DMS53 treated with DMSO at 0.1 percent for 48 hours (cell line): ENCODE measurements at regions not wholly inside any gene's neighbourhood (a gene's known extent, or its start where the extent isn't known, plus 50 kb on each side); places are given as distances from the start of the nearest gene placed in this dataset.

ENCODE experiments used
- DNase-seq: peaks from one replicate; lab custom pipeline; 2025; ENCODE audit not compliant: unreplicated experiment; lab: John Stamatoyannopoulos, UW

DNA sequence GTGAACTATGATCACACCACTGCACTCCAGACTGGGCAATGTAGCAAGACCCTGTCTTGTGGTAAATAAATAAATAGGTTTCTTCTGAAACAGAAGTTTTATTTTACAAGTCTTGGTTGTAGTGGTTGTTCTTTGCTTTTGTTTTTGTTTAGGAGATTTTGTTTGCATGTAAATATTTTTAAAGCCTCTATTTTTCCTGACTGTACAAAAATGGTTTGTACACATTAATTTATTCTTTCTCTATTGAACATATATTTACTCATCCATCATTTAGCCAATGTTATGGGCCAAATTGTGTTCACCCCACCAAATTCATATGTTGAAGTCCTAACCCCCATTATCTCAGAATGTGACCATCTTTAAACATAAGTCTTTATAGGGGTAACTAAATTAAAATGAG, 580.1 kb downstream of the EPHA4 start:
- no peak for DNase-seq

DNA sequence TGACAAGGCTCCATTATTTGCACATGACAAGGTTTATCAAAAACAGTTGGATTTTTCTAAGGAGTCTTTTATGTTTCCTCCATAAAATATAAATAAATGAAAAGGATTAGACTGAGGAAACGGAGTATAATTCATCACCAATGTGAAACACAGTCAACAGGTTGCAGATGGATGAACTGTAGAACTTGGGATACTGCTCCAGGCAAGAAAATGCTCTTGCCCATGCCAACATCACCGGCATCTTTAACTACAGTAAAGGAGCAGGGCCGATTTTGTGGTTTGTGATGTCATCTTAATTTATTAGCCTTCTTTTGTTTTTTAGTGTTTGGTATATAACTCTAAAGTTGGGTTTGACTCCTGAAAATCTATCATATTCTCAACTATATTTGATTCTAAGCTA, 577.3 kb downstream of the EPHA4 start:
- DNase-seq: no peak

GRCh38 chr2:220995581-220995980, 576.5 kb downstream of the EPHA4 start:
- DNase-seq: no peak

DNA sequence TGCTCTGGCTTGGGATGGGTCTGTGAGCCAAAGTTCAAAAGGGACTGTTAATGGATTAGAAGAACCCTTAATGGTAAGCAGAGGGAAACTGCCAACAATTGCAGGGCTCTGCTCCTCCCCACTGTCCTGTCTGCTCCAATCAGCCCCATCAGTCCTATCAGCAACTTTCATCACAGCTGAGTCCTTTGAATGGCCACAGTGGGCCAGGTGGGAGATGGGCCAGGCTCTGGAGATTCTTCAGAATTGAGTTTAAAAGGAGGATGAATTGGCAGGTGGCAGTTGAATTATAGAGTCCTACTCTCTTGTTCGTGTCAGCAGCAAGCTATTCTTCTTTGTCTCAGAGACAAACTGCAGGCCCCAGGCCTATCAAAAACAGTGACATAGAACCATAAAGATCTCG, 573.9 kb downstream of the EPHA4 start:
- no peak for DNase-seq

DNA sequence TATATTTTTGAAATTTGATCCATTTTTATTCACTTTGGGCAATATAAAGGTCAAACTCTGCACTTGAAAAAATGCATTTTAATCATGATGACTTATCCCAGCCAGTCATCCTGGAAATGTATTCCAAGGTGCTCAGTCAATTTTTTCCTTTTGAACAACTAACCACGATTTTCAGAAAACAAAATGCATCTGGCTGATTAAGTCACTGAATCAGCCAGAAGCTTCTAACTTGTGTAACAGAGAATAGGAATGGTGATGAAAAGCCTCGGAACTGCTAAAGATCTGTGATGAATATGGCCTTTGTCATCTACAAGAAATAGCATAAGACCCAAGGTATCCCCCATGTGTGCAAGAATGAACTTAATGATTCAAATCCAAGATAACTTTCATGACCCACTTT, 572.7 kb downstream of the EPHA4 start:
- no peak for DNase-seq

- no peak for DNase-seq
Observed at GRCh38 chr2:221001381-221001801, 570.7 kb downstream of the EPHA4 start.

GRCh38 chr2:221002101-221002685, 569.9 kb downstream of the EPHA4 start:
- no peak for DNase-seq

GRCh38 chr2:221005338-221005737, 566.8 kb downstream of the EPHA4 start:
- DNase-seq: no peak

DNA sequence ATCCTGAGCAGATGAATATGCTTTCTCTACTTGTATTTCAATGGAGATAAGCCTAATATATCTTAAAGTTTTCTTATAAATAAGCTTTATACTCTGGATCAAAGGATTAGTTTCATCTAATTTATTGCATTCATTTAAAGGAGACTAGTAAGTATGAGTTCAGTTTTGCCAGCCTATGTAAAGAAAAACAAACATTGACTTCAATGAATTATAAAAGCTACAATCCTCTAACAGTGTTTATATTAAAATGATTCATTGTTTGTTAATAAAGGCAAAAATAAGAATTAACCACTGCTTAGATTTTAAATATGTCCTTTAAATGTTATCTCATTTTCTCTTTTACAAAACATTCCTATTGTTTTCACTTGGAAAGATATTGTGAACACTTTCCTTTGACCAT, 566.0 kb downstream of the EPHA4 start:
- no peak for DNase-seq

- DNase-seq: no peak
Observed at GRCh38 chr2:221016551-221016950, 555.6 kb downstream of the EPHA4 start.

DNA sequence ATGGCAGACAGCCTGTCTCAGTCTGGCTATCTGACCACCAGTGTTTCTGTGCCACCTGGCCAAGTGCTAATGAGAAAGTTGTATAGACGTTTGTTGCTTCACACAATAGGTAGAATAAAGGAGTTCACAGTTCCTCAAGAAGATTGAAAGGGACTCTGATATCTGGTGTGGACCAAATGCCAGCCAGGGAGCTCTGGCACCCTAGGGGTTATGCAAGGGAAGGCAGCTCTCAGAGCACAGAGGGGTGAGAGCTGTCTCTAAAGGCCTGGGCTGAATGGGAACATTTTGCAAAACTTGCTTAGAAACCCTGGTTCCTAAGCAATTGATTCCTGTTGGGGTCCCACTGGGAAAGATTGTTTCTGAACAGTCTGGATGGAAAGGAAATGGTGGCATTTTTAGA, 553.8 kb downstream of the EPHA4 start:
- no peak for DNase-seq

GRCh38 chr2:221019668-221020067, 552.4 kb downstream of the EPHA4 start:
- no peak for DNase-seq

GRCh38 chr2:221022554-221022953, 549.5 kb downstream of the EPHA4 start:
- DNase-seq: no peak

DNA sequence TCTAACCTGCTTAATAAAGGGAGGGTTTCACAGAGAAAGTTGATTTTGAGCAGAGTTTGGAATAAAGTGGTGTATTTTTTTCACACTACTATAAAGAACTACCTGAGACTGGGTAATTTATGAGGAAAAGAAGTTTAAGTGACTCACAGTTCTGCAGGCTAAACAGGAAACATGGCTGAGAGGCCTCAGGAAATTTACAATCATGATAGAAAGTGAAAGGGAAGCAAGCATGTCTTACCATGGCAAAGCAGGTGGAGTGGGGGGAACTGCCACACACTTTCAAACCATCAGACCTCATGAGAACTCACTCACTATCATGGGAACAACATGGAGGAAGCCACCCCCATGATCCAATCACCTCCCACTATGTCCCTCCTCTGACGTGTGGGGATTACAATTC, 546.7 kb downstream of the EPHA4 start:
- no peak for DNase-seq

DNA sequence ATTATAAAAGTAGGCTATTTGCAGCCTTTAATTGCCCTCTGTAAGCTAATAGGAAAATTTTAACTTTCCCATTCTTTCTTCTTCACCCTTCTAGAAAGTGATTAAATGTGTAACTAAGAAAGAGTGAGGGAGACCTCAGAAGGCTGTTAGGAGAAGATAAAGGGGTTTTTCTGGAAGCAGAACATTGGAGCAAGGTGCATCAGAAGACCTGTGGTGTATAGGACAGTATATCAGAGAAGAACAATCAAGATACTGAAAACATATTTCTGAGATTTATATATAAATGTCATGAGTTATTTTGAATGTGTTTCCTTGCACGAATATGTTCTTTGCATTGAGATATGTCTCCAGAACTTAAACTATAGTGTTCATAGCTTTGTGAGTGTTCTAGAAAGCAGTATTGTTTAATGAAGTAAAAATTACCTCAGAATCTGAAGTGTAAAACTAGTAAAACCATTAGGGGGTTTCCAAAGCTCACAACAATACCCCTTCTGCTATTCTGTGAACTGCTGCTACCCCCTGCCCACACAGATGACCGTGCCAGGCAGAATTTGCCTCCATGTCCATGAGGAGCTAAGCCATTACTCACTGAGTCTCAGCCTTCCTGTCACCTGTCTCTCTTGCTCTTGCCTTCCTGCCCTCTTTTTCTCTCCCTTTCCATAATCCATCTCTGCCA, 537.9 kb downstream of the EPHA4 start:
- DNase-seq: no peak

GRCh38 chr2:221034973-221035372, 537.1 kb downstream of the EPHA4 start:
- DNase-seq: no peak

- DNase-seq: no peak
Observed at GRCh38 chr2:221042926-221043325, 529.2 kb downstream of the EPHA4 start.

DNA sequence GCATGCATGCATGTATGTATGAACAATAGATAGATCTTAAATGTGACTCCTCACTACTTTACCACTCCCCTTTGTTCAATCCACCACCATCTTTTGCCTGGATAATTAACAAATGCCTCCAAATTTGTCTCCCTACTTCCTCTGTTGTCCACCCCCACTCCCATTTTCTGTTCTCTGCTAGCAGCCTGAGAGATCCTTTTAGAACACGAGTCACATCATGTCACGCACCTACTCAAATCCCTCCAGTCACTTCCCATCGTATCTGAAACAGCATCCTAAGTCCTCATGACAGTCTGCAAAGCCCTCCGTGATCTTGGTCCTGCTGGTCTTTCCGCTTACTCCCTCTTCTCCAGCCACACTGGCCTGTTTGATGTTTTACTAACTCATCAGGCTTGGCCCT, 527.3 kb downstream of the EPHA4 start:
- no peak for DNase-seq

GRCh38 chr2:221050020-221050795, 521.9 kb downstream of the EPHA4 start:
- no peak for DNase-seq

DNA sequence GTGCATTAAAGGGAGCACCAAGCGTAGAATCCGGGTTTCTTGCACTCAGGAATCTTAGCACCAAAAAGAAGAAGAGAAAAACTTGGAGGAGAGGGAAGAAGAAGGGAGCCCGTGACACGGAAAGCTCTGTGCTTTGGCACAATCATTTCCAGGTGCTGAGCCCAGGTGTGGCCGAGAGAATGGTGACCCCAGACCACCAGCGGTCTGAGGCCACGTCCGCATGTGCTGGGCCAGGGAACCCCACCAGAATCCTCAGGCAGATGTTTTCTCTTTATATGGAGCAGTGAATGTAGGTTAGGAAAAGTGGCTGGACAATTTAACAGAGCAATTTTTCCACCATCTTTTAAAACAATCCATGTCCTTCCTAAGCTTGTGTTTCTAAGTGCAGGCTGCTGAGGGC, 520.9 kb downstream of the EPHA4 start:
- no peak for DNase-seq

DNA sequence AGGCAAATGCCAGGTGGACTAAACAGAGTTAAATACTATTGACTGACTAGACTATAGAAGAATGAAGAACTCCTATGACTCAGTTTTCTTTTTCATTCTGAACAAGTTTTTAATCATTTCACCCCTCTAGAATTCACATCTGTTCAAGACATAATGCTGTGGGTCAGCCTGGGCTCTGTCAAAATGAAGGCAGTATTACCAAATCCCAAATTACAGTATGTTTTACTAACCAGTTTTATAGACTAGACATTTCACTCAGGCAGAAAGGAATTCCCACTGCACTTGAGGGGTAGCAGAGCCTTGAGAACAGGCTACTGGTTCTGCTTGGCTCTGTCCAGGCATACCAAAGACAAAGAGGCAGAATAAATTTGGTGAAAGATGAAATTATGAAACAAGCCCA, 511.7 kb downstream of the EPHA4 start:
- DNase-seq: no peak

DNA sequence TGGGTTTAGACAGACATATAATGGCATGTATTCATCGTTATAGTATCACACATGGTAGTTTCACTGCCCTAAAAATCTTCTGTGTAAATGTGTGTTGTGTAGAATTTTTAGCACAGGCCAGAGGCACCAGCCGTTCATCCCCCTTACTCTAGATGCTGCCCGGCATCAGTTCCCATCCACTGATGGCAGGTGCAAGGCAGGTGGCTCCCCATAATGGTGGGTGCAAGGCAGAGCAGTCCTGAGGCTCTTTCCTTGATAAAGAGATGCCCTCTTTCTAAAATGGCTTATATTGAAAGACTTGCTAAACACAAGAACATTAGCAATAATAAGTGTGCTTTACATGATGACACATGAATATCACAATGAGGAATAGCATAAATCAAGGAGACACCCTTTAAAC, 508.5 kb downstream of the EPHA4 start:
- no peak for DNase-seq
